ENCODE measurements at regions not wholly inside any gene's neighbourhood (a gene's known extent, or its start where the extent isn't known, plus 50 kb on each side); places are given as distances from the start of the nearest gene placed in this dataset. TPM values are rescaled to one million over a fixed set of nuclear protein-coding genes. Genes with fewer than 3 reads are reported as not detected.

- DNase-seq (ENCODE audit: low read depth, low spot score) (no peak), FAIRE-seq (no peak), ATAC-seq (peak; percentile 68)
- Histone ChIP-seq H3K9me3 (replicated peaks; ENCODE audit: control insufficient read depth, insufficient read depth, low read length) (no peaks in the 10 kb centered on the region), H3K27me3 (replicated peaks in 1 of 2; ENCODE audit: control insufficient read depth in 2 of 2, insufficient read depth in 2 of 2, low read length in 1 of 2) (no peaks in the 10 kb centered on the region), H3K4me1 (ENCODE audit: control insufficient read depth, insufficient read depth, low read length) (no peaks in the 10 kb centered on the region), H4K20me1 (ENCODE audit: control insufficient read depth, insufficient read depth) (no peaks in the 10 kb centered on the region), H3K27ac (ENCODE audit: control insufficient read depth, insufficient read depth) (no peak overlapping the region), H2AFZ (ENCODE audit: control insufficient read depth, low read depth, low read length) (no peak overlapping the region), H3K4me2 (ENCODE audit: control insufficient read depth, insufficient read depth) (no peak overlapping the region), H3K36me3 (ENCODE audit: control insufficient read depth in 2 of 2, insufficient read depth in 2 of 2, low read length in 1 of 2) (no peaks in the 10 kb centered on the region), H3K9ac (ENCODE audit: control insufficient read depth, insufficient read depth, low read length) (no peak overlapping the region), H3K4me3 (no peak overlapping the region), H3K79me2 (ENCODE audit: control insufficient read depth, insufficient read depth, low read length) (no peaks in the 10 kb centered on the region)
- in situ Hi-C loops (cut with MboI) (no loop called here), intact Hi-C loops (cut with micrococcal nuclease; ENCODE audit: unreplicated experiment) (no loop called here)
- BruUV-seq (replicated peaks): no TSS peak
- 15% methylated on average over 5 of the region's 5 CpGs for WGBS (ENCODE audit: insufficient coverage, insufficient replicate concordance, low lambda C conversion rate, missing lambda C conversion rate)
- ChIA-PET POLR2A (no interaction called here), CTCF (no interaction called here), SMC1A (ENCODE audit: uncharacterized antibody, unreplicated experiment) (no interaction called here), RAD21 (ENCODE audit: unreplicated experiment) (no interaction called here)
- TF ChIP-seq ZNF24 (IDR thresholded peaks at IDR 0.05) (no peak), CTCF (IDR thresholded peaks at IDR 0.05 in 2 of 3, conservative IDR thresholded peaks at IDR 0.05 in 1 of 3; ENCODE audit: control insufficient read depth in 2 of 3, extremely low read depth in 1 of 3, insufficient read depth in 1 of 3, low read depth in 3 of 3, low read length in 3 of 3) (peak; percentile 11 to 22 (median 17); a peak in 1 of 6 replicates)
These were observed 843.8 kb downstream of the VGLL3 start for GRCh38 chr3:86147119-86147518.

- ChIA-PET RAD21 (ENCODE audit: unreplicated experiment) (no interaction called here), CTCF (no interaction called here), SMC1A (ENCODE audit: uncharacterized antibody, unreplicated experiment) (no interaction called here), POLR2A (no interaction called here)
- H4K20me1 ChIP-seq (ENCODE audit: control insufficient read depth, insufficient read depth): no peaks in the 10 kb centered on the region
- no peak overlapping the region for H2AFZ ChIP-seq (ENCODE audit: control insufficient read depth, low read depth, low read length)
- FAIRE-seq: no peak
- 33% methylated on average over 5 of the region's 5 CpGs for WGBS (ENCODE audit: insufficient coverage, insufficient replicate concordance, low lambda C conversion rate, missing lambda C conversion rate)
- H3K9me3 ChIP-seq (replicated peaks; ENCODE audit: control insufficient read depth, insufficient read depth, low read length): no peaks in the 10 kb centered on the region
- H3K9ac ChIP-seq (ENCODE audit: control insufficient read depth, insufficient read depth, low read length): no peak overlapping the region
- no peaks in the 10 kb centered on the region for H3K79me2 ChIP-seq (ENCODE audit: control insufficient read depth, insufficient read depth, low read length)
- no peak overlapping the region for H3K4me2 ChIP-seq (ENCODE audit: control insufficient read depth, insufficient read depth)
- no peak for ATAC-seq
- H3K27ac ChIP-seq (ENCODE audit: control insufficient read depth, insufficient read depth): no peak overlapping the region
- TF ChIP-seq BCL11A (IDR thresholded peaks at IDR 0.05; ENCODE audit: low read depth, low read length) (no peak), ZNF622 (IDR thresholded peaks at IDR 0.05) (no peak), NFXL1 (IDR thresholded peaks at IDR 0.05; ENCODE audit: borderline replicate concordance) (no peak), BMI1 (IDR thresholded peaks at IDR 0.05; ENCODE audit: borderline replicate concordance) (no peak), POLR2AphosphoS5 (IDR thresholded peaks at IDR 0.05; ENCODE audit: low read length) (no peak)
- in situ Hi-C loops (cut with MboI) (no loop called here), intact Hi-C loops (cut with micrococcal nuclease; ENCODE audit: unreplicated experiment) (no loop called here)
- no peak overlapping the region for H3K4me3 ChIP-seq
- H3K4me1 ChIP-seq (ENCODE audit: control insufficient read depth, insufficient read depth, low read length): no peaks in the 10 kb centered on the region
- no peak for DNase-seq (ENCODE audit: low read depth, low spot score)
- no peaks in the 10 kb centered on the region for H3K27me3 ChIP-seq (replicated peaks in 1 of 2; ENCODE audit: control insufficient read depth in 2 of 2, insufficient read depth in 2 of 2, low read length in 1 of 2)
- no TSS peak for BruUV-seq (replicated peaks)
- H3K36me3 ChIP-seq (ENCODE audit: control insufficient read depth in 2 of 2, insufficient read depth in 2 of 2, low read length in 1 of 2): no peaks in the 10 kb centered on the region
These were observed 864.4 kb downstream of the VGLL3 start for GRCh38 chr3:86126552-86126951.

Small RNA genes in the stretch of these regions (small RNA-seq; reads per million reads assigned to genes)
- gene AC108706.1 (not detected), gene RNU6-1129P (not detected)
